ENCODE measurements at regions not wholly inside any gene's neighbourhood (a gene's known extent, or its start where the extent isn't known, plus 50 kb on each side); places are given as distances from the start of the nearest gene placed in this dataset.

DNA sequence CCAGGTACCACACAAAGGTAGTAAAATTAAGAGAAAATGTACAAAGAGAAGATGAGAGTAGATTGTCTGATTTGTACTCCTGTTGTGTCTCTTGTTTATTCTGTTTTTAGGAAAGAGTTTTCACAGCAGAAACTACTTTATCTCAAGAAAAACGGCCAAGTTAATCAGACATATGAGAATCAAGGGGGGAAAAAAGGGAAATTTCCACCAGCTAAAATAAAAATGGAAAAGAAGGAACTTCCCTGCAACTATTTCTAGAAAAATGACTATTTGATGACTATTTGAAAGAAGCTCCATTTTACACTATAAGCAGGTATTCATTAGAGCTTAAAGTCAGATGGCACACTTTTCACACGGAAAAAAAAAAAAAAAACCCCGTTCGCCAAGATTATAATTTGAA, 56.5 kb downstream of the EPRS1 start:
- Histone ChIP-seq H3K36me3 (peaks cover 13 to 50% (median 35%) of the 10 kb centered on the region in 4 donors), H3K27ac (replicated peaks in 1 of 4) (no peak overlapping the region), H3K4me1 (no peaks in the 10 kb centered on the region), H3K27me3 (no peaks in the 10 kb centered on the region), H3K4me3 (no peak overlapping the region), H3K9me3 (no peaks in the 10 kb centered on the region)
- no peak for DNase-seq (ENCODE audit: extremely low spot score)
- intact Hi-C loops (cut with DNase I): loop anchor here (10.0 kb wide), 1 partner anchor 115 kb away; no protein-coding TSS in a partner anchor
- no peak for TF ChIP-seq POLR2A (IDR thresholded peaks at IDR 0.05; ENCODE audit: low read depth)
- TF ChIP-seq EP300 (IDR thresholded peaks at IDR 0.05): no peak
- TF ChIP-seq, protein P1, sequence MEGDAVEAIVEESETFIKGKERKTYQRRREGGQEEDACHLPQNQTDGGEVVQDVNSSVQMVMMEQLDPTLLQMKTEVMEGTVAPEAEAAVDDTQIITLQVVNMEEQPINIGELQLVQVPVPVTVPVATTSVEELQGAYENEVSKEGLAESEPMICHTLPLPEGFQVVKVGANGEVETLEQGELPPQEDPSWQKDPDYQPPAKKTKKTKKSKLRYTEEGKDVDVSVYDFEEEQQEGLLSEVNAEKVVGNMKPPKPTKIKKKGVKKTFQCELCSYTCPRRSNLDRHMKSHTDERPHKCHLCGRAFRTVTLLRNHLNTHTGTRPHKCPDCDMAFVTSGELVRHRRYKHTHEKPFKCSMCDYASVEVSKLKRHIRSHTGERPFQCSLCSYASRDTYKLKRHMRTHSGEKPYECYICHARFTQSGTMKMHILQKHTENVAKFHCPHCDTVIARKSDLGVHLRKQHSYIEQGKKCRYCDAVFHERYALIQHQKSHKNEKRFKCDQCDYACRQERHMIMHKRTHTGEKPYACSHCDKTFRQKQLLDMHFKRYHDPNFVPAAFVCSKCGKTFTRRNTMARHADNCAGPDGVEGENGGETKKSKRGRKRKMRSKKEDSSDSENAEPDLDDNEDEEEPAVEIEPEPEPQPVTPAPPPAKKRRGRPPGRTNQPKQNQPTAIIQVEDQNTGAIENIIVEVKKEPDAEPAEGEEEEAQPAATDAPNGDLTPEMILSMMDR (IDR thresholded peaks at IDR 0.05): no peak
- TF ChIP-seq POLR2AphosphoS5 (IDR thresholded peaks at IDR 0.05): no peak
- 68% methylated on average over 4 of the region's 4 CpGs for WGBS

DNA sequence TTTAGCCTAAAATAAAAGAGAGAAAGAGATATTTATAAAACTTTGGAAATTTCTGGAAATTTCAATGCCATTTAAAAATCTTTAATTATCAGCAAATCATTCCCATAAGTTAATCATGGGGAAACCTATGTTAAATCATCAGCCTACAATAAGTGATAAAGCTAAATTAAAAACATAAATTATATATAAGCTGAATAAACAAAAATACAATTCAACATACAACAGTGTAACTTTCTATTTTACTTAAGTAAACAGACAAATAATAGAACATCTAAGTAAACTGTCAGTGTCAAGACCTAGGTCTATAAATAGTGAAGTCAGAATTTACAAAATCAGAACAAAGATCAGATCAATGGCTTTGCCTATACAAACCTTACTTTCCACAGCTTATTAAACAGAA, 57.5 kb downstream of the EPRS1 start:
- peaks cover 11 to 57% (median 44%) of the 10 kb centered on the region in 4 donors for H3K36me3 ChIP-seq

GRCh38 chr1:219988387-219988786, 57.9 kb downstream of the EPRS1 start:
- Histone ChIP-seq H3K36me3 (peaks cover 14 to 61% (median 49%) of the 10 kb centered on the region in 4 donors), H3K4me1 (no peaks in the 10 kb centered on the region), H3K9me3 (no peaks in the 10 kb centered on the region), H3K27me3 (no peaks in the 10 kb centered on the region), H3K4me3 (no peak overlapping the region), H3K27ac (replicated peaks in 1 of 4) (no peak overlapping the region)
- DNase-seq (ENCODE audit: extremely low spot score): no peak
- TF ChIP-seq POLR2A (IDR thresholded peaks at IDR 0.05; ENCODE audit: low read depth): no peak
- TF ChIP-seq, protein P1 (IDR thresholded peaks at IDR 0.05): no peak
- intact Hi-C loops (cut with DNase I): no loop called here
- 95% methylated on average over 5 of the region's 5 CpGs for WGBS

More for the DNA sequence above, 57.5 kb downstream of the EPRS1 start:
- Histone ChIP-seq H3K4me1 (no peaks in the 10 kb centered on the region), H3K27ac (replicated peaks in 1 of 4) (no peak overlapping the region), H3K4me3 (no peak overlapping the region), H3K9me3 (no peaks in the 10 kb centered on the region), H3K27me3 (no peaks in the 10 kb centered on the region)
- TF ChIP-seq POLR2A (IDR thresholded peaks at IDR 0.05; ENCODE audit: low read depth): no peak
- TF ChIP-seq, protein P1 (IDR thresholded peaks at IDR 0.05): no peak
- no peak for TF ChIP-seq EP300 (IDR thresholded peaks at IDR 0.05)
- TF ChIP-seq POLR2AphosphoS5 (IDR thresholded peaks at IDR 0.05): no peak
- no peak for DNase-seq (ENCODE audit: extremely low spot score)
- intact Hi-C loops (cut with DNase I): no loop called here

DNA sequence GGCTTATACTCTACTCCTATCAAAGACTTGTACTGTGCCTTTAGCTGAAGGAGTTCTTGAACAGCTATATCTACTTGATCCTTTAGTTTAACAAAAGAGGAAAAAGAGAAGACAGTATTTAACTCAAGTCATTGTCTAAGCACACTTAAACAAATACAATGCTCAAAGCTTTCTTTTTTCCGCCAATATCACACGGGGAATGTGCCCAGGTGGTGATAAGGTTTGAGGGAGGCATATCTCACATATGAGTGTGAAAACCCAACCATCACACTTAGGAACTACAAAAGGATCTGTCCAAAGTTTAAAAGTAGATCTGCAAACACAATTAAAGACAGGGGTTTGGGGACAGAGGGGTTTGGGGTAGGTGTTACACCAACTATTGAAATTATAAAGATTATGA, 59.0 kb upstream of the SLC30A10 start:
- H3K36me3 ChIP-seq: peaks cover 25 to 62% (median 53%) of the 10 kb centered on the region in 4 donors

More for the DNA sequence above, 59.0 kb upstream of the SLC30A10 start:
- H3K4me1 ChIP-seq: no peaks in the 10 kb centered on the region
- DNase-seq (ENCODE audit: extremely low spot score): no peak
- WGBS: 97% methylated on average over 2 of the region's 2 CpGs
- intact Hi-C loops (cut with DNase I): no loop called here
- no peaks in the 10 kb centered on the region for H3K27me3 ChIP-seq
- H3K4me3 ChIP-seq: no peak overlapping the region
- TF ChIP-seq EP300 (IDR thresholded peaks at IDR 0.05): no peak
- TF ChIP-seq, protein P1 (IDR thresholded peaks at IDR 0.05): no peak
- TF ChIP-seq POLR2AphosphoS5 (IDR thresholded peaks at IDR 0.05): no peak
- no peak for TF ChIP-seq POLR2A (IDR thresholded peaks at IDR 0.05; ENCODE audit: low read depth)
- H3K27ac ChIP-seq (replicated peaks in 1 of 4): no peak overlapping the region
- H3K9me3 ChIP-seq: no peaks in the 10 kb centered on the region
